SK-N-SH (cell line): ENCODE measurements at regions not wholly inside any gene's neighbourhood (a gene's known extent, or its start where the extent isn't known, plus 50 kb on each side); places are given as distances from the start of the nearest gene placed in this dataset.

Experiments used
- CTCF ChIA-PET: fragments of 300-600, 350-600 bp; formaldehyde crosslinking; extraction: SDS; loops from one replicate; lab custom pipeline; 2021; lab: Yijun Ruan, JAX
- POLR2A ChIA-PET: fragments of 350-600 bp; sonication (Branson Sonifier 250); formaldehyde crosslinking; extraction: SDS; loops from one replicate; lab custom pipeline; 2020; ENCODE audit warnings: antibody characterized with exemption, inconsistent platforms; lab: Yijun Ruan, JAX
- DNase-seq: peaks from one replicate; pipeline ENCODE4 v3.0.0; 2012
- H2AFZ ChIP-seq: fragments of 200-600 bp; sonication (generic); 2 replicates; pipeline ENCODE4 v1.8.1; 2016; ENCODE audit warnings: antibody characterized with exemption, mild to moderate bottlenecking, low read depth
- H3F3A ChIP-seq: fragments of 200-600 bp; sonication (generic); replicated peaks from 2 replicates; pipeline ENCODE3; 2016; ENCODE audit warnings: antibody characterized with exemption, mild to moderate bottlenecking; ENCODE audit not compliant: insufficient read depth
- H3K27ac ChIP-seq, 2 experiments: fragments of 200-500 bp in 1 of 2; fragments of 200-600 bp in 1 of 2; sonication (Bioruptor generic) in 1 of 2; sonication (generic), shearing (Covaris generic) in 1 of 2; 2 replicates each; pipeline versions ENCODE4 v1.5.1 to v1.6.1; 2014 to 2016; ENCODE audit warnings: low read depth in 2 of 2, inconsistent platforms in 1 of 2, low read length in 1 of 2, mild to moderate bottlenecking in 1 of 2, mixed read lengths in 1 of 2
- H3K27me3 ChIP-seq: fragments of 200-600 bp; sonication (generic), shearing (Covaris generic); 2 replicates; pipeline ENCODE4 v1.6.1; 2016; ENCODE audit warnings: mixed run types; ENCODE audit not compliant: insufficient read depth
- H3K36me3 ChIP-seq, 2 experiments: fragments of 200-500 bp in 1 of 2; fragments of 200-600 bp in 1 of 2; sonication (Bioruptor generic) in 1 of 2; sonication (generic) in 1 of 2; replicated peaks in 1 of 2; 2 replicates each; pipeline versions ENCODE3 to v1.5.1; 2014 to 2016; ENCODE audit warnings: low read length in 1 of 2, mild to moderate bottlenecking in 1 of 2; ENCODE audit not compliant: insufficient read depth in 2 of 2, control insufficient read depth in 1 of 2
- H3K4me1 ChIP-seq, 2 experiments: fragments of 200-500 bp in 1 of 2; fragments of 200-600 bp in 1 of 2; sonication (Bioruptor generic) in 1 of 2; sonication (generic), shearing (Covaris generic) in 1 of 2; 2 replicates each; pipeline versions ENCODE4 v1.5.1 to v1.6.1; 2014 to 2016; ENCODE audit warnings: low read depth in 1 of 2, low read length in 1 of 2, mixed run types in 1 of 2; ENCODE audit not compliant: insufficient read depth in 2 of 2, control insufficient read depth in 1 of 2
- H3K4me2 ChIP-seq: fragments of 200-600 bp; sonication (generic), shearing (Covaris generic); 2 replicates; pipeline ENCODE4 v1.6.1; 2017; ENCODE audit warnings: mixed run types
- H3K4me3 ChIP-seq, 2 experiments: fragments of 200-500 bp in 1 of 2; fragments of 200-600 bp in 1 of 2; sonication (Bioruptor generic) in 1 of 2; sonication (generic), shearing (Covaris generic) in 1 of 2; 2 replicates each; pipeline versions ENCODE4 v1.5.1 to v1.8.1; 2014 to 2016; ENCODE audit warnings: low read depth in 2 of 2, inconsistent platforms in 1 of 2, low read length in 1 of 2, mild to moderate bottlenecking in 1 of 2, mixed read lengths in 1 of 2, moderate library complexity in 1 of 2
- H3K79me2 ChIP-seq: fragments of 200-600 bp; sonication (generic); 2 replicates; pipeline ENCODE4 v1.8.1; 2017; ENCODE audit warnings: mild to moderate bottlenecking; ENCODE audit not compliant: insufficient read depth
- H3K9ac ChIP-seq: fragments of 200-600 bp; sonication (generic); 2 replicates; pipeline ENCODE4 v1.6.1; 2017; ENCODE audit warnings: mixed run types
- H3K9me2 ChIP-seq: fragments of 200-600 bp; sonication (generic); 2 replicates; pipeline ENCODE4 v1.6.1; 2017; ENCODE audit warnings: mixed run types
- H3K9me3 ChIP-seq: fragments of 200-600 bp; sonication (generic); 2 replicates; pipeline ENCODE4 v1.6.1; 2017; ENCODE audit warnings: mixed run types, mild to moderate bottlenecking, moderate library complexity
- H4K20me1 ChIP-seq: fragments of 200-600 bp; sonication (generic); 2 replicates; pipeline ENCODE4 v1.6.1; 2017; ENCODE audit warnings: mild to moderate bottlenecking, mixed run types; ENCODE audit not compliant: insufficient read depth
- CTCF ChIP-seq: fragments of 200-600 bp; sonication (generic); IDR thresholded peaks from 2 replicates; pipeline ENCODE4 v1.6.1; 2017; ENCODE audit warnings: antibody characterized with exemption, mild to moderate bottlenecking, moderate library complexity
- EP300 ChIP-seq, 2 experiments: IDR thresholded peaks; 2 replicates each; pipeline versions ENCODE4 v1.4.0 to v1.6.1; 2012; ENCODE audit warnings: borderline replicate concordance in 1 of 2, low read depth in 1 of 2, low read length in 1 of 2
- EZH2phosphoT487 ChIP-seq: fragments of 200-600 bp; sonication (generic); IDR thresholded peaks from 2 replicates; pipeline ENCODE4 v1.6.1; 2017; ENCODE audit warnings: low read depth, mixed run types, mild to moderate bottlenecking, antibody characterized with exemption, moderate library complexity, borderline replicate concordance
- FOSL2 ChIP-seq: IDR thresholded peaks from 2 replicates; pipeline ENCODE4 v1.4.0; 2012; ENCODE audit warnings: low read depth, mild to moderate bottlenecking, moderate library complexity, borderline replicate concordance
- IRF3 ChIP-seq: fragments of 150-350 bp; IDR thresholded peaks from 2 replicates; pipeline ENCODE4 v1.6.1; 2016; ENCODE audit warnings: mild to moderate bottlenecking, low read depth, low read length
- MEF2A ChIP-seq: IDR thresholded peaks from 2 replicates; pipeline ENCODE4 v1.4.0; 2012; ENCODE audit warnings: low read depth, borderline replicate concordance
- MXI1 ChIP-seq: IDR thresholded peaks from 2 replicates; pipeline ENCODE4 v1.6.1; 2012; ENCODE audit warnings: mild to moderate bottlenecking, low read depth, low read length, improper control_type of control experiment
- RAD21 ChIP-seq: IDR thresholded peaks from 2 replicates; pipeline ENCODE4 v1.6.1; 2012; ENCODE audit warnings: mild to moderate bottlenecking, low read length
- RCOR1 ChIP-seq: fragments of 150-350 bp; IDR thresholded peaks from 2 replicates; pipeline ENCODE4 v1.6.1; 2017; ENCODE audit warnings: antibody characterized with exemption, low read length
- REST ChIP-seq: IDR thresholded peaks from 2 replicates; pipeline ENCODE4 v1.6.1; 2012; ENCODE audit warnings: mild to moderate bottlenecking, low read depth, low read length, moderate library complexity
- RFX5 ChIP-seq: IDR thresholded peaks from 2 replicates; pipeline ENCODE4 v1.6.1; 2012; ENCODE audit warnings: mild to moderate bottlenecking, improper control_type of control experiment, low read length
- SIN3A ChIP-seq: IDR thresholded peaks from 2 replicates; pipeline ENCODE4 v1.6.1; 2012; ENCODE audit warnings: low read depth, mild to moderate bottlenecking, low read length, moderate library complexity, borderline replicate concordance
- TAF1 ChIP-seq: IDR thresholded peaks from 2 replicates; pipeline ENCODE4 v1.6.1; 2012; ENCODE audit warnings: low read depth, mild to moderate bottlenecking, low read length, moderate library complexity, borderline replicate concordance
- TCF12 ChIP-seq: IDR thresholded peaks from 2 replicates; pipeline ENCODE4 v1.4.0; 2012
- TEAD4 ChIP-seq: IDR thresholded peaks from 2 replicates; pipeline ENCODE4 v1.4.0; 2012; ENCODE audit warnings: mild to moderate bottlenecking, borderline replicate concordance; ENCODE audit not compliant: insufficient read depth
- USF1 ChIP-seq: IDR thresholded peaks from 2 replicates; pipeline ENCODE4 v1.4.0; 2012; ENCODE audit warnings: low read depth, borderline replicate concordance
- YY1 ChIP-seq: IDR thresholded peaks from 2 replicates; pipeline ENCODE4 v1.4.0; 2012; ENCODE audit warnings: low read depth, mild to moderate bottlenecking
- ZBTB33 ChIP-seq: IDR thresholded peaks from 2 replicates; pipeline ENCODE4 v1.4.0; 2012; ENCODE audit warnings: low read depth, borderline replicate concordance
- WGBS: methylation state at CpG from one replicate; pipeline ENCODE4 v1.1.6; 2017; ENCODE audit warnings: low lambda C conversion rate; 5-methylcytosine and 5-hydroxymethylcytosine counted together

- Histone ChIP-seq H3K9me2 (no peaks in the 10 kb centered on the region), H3K4me3 (no peak overlapping the region), H3F3A (peaks cover 27% of the 10 kb centered on the region), H4K20me1 (no peaks in the 10 kb centered on the region), H3K9ac (no peak overlapping the region), H3K4me2 (no peak overlapping the region), H3K9me3 (no peaks in the 10 kb centered on the region), H2AFZ (no peak overlapping the region; the same call in 1 of the 2 replicates), H3K27ac (no peak overlapping the region), H3K79me2 (no peaks in the 10 kb centered on the region), H3K27me3 (no peaks in the 10 kb centered on the region), H3K4me1 (peaks cover 0 to 19% of the 10 kb centered on the region in 2 experiments; a peak in 3 of 4 replicates), H3K36me3 (no peaks in the 10 kb centered on the region)
- 79% methylated on average over 2 of the region's 2 CpGs for WGBS
- TF ChIP-seq USF1 (no peak), RCOR1 (no peak), MXI1 (no peak), FOSL2 (no peak), EP300 (IDR thresholded peaks at IDR 0.05; ENCODE audit: borderline replicate concordance in 1 of 2, low read depth in 1 of 2, low read length in 1 of 2) (no peak), TAF1 (no peak), REST (no peak), RFX5 (no peak), MEF2A (no peak), TEAD4 (no peak), CTCF (no peak), YY1 (no peak), SIN3A (no peak), ZBTB33 (no peak), EZH2phosphoT487 (no peak), TCF12 (no peak), IRF3 (no peak), RAD21 (no peak)
- POLR2A ChIA-PET, result no interaction called here
- CTCF ChIA-PET, result no interaction called here
- no peak for DNase-seq
Measured at GRCh38 chr6:100301731-100302130, 163.0 kb downstream of the SIM1 start.
